NCI-H345 (cell line): ENCODE measurements at regions not wholly inside any gene's neighbourhood (a gene's known extent, or its start where the extent isn't known, plus 50 kb on each side); places are given as distances from the start of the nearest gene placed in this dataset.
"Not testable (repeated sequence)": the region's sequence is repeated elsewhere in the genome, so short reads cannot be mapped to it uniquely, and the experiment has no call there.

Experiments
- DNase-seq: peaks from one replicate; lab custom pipeline; 2025; lab: John Stamatoyannopoulos, UW

GRCh38 chr10:35933491-35933890, 291.4 kb upstream of the FZD8 start:
- DNase-seq = no peak

GRCh38 chr10:35929962-35930361, 287.9 kb upstream of the FZD8 start:
- not testable (repeated sequence) for DNase-seq

GRCh38 chr10:35928748-35929147, 286.7 kb upstream of the FZD8 start:
- DNase-seq = no peak

DNA sequence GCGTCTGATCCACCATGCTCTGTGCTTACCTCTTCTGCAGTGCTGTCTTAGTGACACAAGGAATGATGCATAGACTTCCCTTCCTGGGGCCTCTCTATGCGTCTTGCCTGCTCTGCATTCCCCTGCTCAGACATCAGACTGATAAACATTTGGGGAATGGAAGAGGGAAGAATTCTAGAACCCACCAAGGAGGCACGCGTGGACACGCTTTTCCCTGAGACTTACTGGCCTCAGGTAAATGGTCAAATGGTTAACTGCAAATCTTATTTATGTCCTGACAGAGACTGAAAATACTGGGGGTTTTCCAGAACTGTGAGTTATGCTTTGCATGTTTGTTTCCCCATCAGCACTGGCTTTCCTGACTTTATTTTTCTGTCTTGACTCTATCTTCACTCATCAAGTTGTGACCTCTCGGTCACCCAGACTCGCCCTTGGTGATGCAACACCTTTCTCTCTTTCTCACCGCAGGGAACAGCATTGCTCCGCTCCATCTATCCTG, 285.9 kb upstream of the FZD8 start:
- DNase-seq = no peak

DNA sequence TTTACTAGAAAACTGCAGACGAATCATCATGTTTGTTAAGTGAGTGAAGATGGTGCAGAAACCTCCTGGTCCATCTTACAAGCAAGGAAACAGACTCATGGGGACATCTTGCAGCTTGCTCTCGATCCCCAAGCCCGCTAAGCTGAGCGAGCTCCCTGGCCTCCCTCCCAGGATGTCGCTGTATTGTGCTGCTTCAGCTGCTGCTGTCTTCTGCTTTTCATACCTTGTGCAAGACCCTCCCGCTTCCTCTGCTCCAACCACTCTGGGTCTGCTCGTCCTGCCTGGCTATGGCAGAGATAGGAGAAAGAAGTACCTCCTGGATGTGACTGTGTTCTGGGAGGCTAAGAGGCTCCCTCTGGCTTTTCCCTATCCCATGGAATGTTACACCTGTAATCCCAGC, 285.2 kb upstream of the FZD8 start:
- DNase-seq = no peak

GRCh38 chr10:35926846-35927245, 284.8 kb upstream of the FZD8 start:
- no peak for DNase-seq

- DNase-seq = no peak
Observed at GRCh38 chr10:35925493-35925892, 283.4 kb upstream of the FZD8 start.

- no peak for DNase-seq
Observed at GRCh38 chr10:35924759-35925158, 282.7 kb upstream of the FZD8 start.

- no peak for DNase-seq
Observed at GRCh38 chr10:35922876-35923600, 280.9 kb upstream of the FZD8 start.

DNA sequence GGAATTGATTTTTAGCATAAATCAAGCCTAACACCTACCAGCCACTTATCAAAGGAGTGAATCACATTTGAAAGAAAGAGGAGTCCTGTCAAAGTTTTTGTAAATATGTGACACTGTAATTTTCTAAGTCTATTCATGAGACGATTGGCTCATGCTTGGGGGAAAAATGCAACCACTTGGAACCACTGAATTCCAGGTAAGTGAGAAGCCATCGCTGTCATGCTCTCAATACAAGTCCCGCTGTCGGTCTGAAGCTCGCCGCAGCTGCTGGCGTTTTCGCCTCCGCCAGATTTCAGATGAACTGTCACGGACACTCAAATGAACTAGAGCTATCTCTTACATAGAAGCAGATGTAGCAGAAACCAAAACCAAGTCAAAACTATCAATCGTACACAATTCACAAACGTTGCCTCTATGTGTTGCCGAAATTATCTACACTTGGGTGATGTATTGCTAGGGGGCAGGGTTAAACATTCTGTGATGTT, 279.8 kb upstream of the FZD8 start:
- no peak for DNase-seq

DNA sequence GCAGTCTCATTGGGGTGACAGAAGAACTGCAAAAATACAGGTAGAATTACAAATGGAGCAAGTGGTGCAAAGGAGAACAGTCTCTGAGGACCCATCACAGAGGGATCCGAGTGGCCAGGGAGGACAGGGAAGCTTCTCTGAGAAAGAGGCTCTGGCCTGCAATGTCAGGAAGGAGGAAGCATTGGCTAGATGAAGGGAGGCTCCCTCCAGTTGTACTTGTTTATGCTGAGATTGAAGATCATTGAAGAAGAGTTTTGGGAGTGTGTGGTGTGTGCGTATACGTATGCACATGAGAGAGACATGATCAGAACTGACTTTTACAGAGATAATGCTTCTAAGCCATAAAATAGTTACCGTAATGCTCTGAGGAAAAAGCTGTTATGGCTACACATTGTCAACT, 274.7 kb upstream of the FZD8 start:
- no peak for DNase-seq

- DNase-seq = no peak
Observed at GRCh38 chr10:35913628-35914027, 271.5 kb upstream of the FZD8 start.

GRCh38 chr10:35912615-35913569, 270.8 kb upstream of the FZD8 start:
- DNase-seq = no peak

DNA sequence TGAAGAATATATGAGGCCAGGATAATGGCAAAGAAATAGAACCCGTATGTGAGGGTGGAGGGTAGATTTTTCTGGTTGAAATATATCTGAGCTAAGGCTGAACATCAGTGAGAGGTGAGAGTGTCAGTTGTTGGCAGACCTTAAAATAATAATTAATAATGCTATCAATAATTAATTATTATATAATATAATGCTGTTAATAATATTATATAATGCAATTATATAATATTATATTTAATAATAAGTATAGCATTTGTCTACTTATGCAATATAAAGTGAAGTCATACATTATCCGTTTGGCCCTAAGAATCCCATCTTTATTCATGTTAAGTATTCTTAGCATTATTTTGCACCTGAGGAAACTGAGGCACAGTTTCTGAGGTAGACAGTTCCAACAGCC, 269.9 kb upstream of the FZD8 start:
- DNase-seq = no peak

- DNase-seq = no peak
Observed at GRCh38 chr10:35911233-35911632, 269.1 kb upstream of the FZD8 start.

GRCh38 chr10:35910234-35910633, 268.1 kb upstream of the FZD8 start:
- no peak for DNase-seq

DNA sequence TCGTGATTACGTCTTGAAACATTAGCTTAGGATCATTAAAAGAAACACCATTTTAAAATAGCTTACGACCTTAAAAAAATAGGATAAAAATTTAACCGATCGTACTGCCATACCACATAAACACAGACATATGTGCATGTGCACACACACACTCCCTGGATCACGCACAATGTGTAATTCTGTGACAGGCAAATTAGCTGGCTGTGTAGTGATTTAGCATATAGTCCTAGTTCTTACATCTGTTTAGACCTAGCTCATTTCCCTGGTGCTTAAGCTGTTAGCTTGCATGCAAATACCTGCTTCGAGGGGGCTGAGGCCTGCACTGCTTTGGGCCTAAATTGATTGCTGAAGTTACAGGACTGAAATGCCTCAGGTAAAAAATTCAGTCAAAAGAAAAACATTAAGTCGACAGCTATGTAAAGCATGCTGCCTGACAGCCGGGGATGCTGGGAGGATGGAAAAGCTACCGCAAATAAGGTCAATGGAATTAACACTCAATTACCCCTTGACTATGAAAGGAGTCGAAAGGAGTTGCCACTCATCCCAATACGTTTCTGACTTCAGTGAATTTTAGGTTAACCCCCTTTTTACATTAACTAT, 267.1 kb upstream of the FZD8 start:
- no peak for DNase-seq

DNA sequence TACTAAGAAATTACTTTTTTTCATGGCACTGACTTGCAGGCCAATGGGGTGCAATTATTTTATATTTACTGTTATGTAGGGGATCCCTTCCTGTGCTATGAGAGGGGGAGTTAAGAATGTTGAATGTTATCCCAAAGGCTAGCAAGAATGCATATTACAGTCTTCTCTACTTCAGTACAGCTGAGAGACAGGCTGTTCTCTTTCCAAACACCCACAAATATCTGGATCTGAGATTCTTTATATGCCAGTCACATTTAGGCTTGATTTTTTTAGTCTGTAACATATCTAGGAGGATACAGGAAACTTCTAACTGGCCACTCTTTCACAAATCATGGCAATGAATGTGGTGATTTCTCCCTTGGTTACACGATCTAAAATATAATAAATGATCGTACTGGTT, 266.4 kb upstream of the FZD8 start:
- no peak for DNase-seq

DNA sequence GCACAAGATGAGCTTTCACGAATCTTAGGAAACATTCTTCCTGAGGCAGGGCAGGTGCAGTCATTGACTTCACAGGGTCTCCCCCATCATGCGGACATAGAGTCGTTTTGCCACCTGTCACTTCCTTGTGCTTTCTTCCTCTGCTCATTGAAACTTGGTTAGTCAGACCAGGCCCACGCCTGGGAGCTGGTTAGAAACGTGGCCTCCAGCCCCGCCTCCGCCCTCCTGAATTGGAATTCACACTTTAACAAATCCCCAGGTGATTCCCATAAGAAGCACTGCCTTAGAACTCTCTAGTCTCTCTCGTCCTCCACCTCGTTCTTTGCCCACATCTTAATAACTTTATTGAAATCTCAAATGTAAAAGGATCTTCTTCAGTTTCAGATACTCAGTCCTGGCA, 265.5 kb upstream of the FZD8 start:
- no peak for DNase-seq

- DNase-seq = no peak
Observed at GRCh38 chr10:35906155-35906554, 264.1 kb upstream of the FZD8 start.

- peak; percentile 77 for DNase-seq
Observed at GRCh38 chr10:35903021-35903420, 260.9 kb upstream of the FZD8 start.

GRCh38 chr10:35898716-35899440, 256.8 kb upstream of the FZD8 start:
- DNase-seq = peak; percentile 90
